ENCODE measurements at regions not wholly inside any gene's neighbourhood (a gene's known extent, or its start where the extent isn't known, plus 50 kb on each side); places are given as distances from the start of the nearest gene placed in this dataset.
"Not testable (repeated sequence)": the region's sequence is repeated elsewhere in the genome, so short reads cannot be mapped to it uniquely, and the experiment has no call there.

- ATAC-seq = no peak
- TF ChIP-seq ZC3H10 (CRISPR knock-in tag; IDR thresholded peaks at IDR 0.05) (no peak), ZFP30 (CRISPR knock-in tag; IDR thresholded peaks at IDR 0.05) (no peak), RARB (CRISPR knock-in tag; IDR thresholded peaks at IDR 0.05) (no peak)
Measured at GRCh38 chr4:126191536-126191935, 876.8 kb downstream of the FAT4 start.

- ATAC-seq = no peak
- TF ChIP-seq CREB5 (CRISPR knock-in tag; IDR thresholded peaks at IDR 0.05; ENCODE audit: low read depth) = no peak
Measured at GRCh38 chr4:126192506-126192905, 877.8 kb downstream of the FAT4 start.

DNA sequence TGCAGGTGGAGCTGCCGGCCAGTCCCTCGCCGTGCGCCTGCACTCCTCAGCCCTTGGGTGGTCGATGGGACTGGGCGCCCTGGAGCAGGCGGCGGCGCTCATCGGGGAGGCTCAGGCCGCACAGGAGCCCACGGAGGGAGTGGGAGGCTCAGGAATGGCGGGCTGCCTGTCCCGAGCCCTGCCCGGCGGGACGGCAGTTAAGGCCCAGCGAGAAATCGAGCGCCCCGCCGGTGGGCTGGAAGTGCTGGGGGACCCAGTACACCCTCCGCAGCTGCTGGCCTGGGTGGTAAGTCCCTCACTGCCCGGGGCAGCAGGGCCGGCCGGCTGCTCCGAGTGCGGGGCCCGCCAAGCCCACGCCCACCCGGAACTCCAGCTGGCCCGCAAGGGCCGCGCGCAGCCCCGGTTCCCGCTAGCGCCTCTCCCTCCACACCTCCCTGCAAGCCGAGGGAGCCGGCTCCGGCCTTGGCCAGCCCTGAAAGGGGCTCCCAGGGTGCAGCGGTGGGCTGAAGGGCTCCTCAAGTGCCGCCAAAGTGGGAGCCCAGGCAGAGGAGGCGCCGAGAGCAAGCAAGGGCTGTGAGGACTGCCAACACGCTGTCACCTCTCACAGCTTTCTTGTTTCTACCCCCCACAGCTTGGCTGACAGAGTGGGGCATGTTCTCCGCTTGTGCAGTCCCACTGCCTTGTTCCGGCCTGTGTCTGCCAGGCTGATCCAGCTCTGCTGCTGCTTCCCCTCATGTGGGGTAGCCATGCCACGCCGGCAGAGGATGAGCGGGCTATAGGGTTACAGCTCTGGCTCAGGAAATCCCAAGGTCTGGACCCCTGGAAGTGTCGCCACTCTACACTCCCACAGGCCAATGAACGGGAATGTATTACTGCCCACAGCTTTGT is 886.7 kb downstream of the FAT4 start:
- ATAC-seq = not testable (repeated sequence)

DNA sequence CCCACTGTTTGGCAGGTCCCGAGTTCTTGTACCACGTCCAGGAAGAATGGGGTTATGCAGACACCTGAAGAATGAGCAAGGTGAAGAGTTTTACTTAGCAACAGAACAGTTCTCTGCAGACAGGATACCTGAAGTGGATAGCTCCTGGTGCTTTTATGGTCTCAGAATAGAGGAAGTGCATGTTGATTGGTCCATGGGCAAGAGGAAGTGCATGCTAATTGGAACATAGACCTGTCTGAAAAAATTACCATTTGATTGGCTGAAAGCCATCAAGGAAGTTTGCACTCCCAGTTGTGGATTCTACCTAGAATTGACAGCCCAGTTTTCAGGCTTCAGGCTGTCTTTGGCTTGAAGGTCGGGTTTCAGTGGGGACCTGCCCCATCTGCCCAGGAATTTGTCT is 887.5 kb downstream of the FAT4 start:
- ATAC-seq = no peak
- TF ChIP-seq ZFP3 (CRISPR knock-in tag; IDR thresholded peaks at IDR 0.05) = no peak
- no peak for TF ChIP-seq ZNF70 (CRISPR knock-in tag; IDR thresholded peaks at IDR 0.05)
- TF ChIP-seq OSR1 (CRISPR knock-in tag; IDR thresholded peaks at IDR 0.05) = no peak
- no peak for TF ChIP-seq TCF4 (CRISPR knock-in tag; IDR thresholded peaks at IDR 0.05; ENCODE audit: borderline replicate concordance)
- no peak for TF ChIP-seq TOX (CRISPR knock-in tag; IDR thresholded peaks at IDR 0.05; ENCODE audit: borderline replicate concordance)
- no peak for TF ChIP-seq PATZ1 (CRISPR knock-in tag; IDR thresholded peaks at IDR 0.05; ENCODE audit: borderline replicate concordance)
- TF ChIP-seq SNAI2 (CRISPR knock-in tag; IDR thresholded peaks at IDR 0.05) = no peak
- no peak for TF ChIP-seq ZFP30 (CRISPR knock-in tag; IDR thresholded peaks at IDR 0.05)
- TF ChIP-seq, protein P1, sequence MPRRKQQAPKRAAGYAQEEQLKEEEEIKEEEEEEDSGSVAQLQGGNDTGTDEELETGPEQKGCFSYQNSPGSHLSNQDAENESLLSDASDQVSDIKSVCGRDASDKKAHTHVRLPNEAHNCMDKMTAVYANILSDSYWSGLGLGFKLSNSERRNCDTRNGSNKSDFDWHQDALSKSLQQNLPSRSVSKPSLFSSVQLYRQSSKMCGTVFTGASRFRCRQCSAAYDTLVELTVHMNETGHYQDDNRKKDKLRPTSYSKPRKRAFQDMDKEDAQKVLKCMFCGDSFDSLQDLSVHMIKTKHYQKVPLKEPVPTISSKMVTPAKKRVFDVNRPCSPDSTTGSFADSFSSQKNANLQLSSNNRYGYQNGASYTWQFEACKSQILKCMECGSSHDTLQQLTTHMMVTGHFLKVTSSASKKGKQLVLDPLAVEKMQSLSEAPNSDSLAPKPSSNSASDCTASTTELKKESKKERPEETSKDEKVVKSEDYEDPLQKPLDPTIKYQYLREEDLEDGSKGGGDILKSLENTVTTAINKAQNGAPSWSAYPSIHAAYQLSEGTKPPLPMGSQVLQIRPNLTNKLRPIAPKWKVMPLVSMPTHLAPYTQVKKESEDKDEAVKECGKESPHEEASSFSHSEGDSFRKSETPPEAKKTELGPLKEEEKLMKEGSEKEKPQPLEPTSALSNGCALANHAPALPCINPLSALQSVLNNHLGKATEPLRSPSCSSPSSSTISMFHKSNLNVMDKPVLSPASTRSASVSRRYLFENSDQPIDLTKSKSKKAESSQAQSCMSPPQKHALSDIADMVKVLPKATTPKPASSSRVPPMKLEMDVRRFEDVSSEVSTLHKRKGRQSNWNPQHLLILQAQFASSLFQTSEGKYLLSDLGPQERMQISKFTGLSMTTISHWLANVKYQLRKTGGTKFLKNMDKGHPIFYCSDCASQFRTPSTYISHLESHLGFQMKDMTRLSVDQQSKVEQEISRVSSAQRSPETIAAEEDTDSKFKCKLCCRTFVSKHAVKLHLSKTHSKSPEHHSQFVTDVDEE (CRISPR knock-in tag; IDR thresholded peaks at IDR 0.05) = no peak
- no peak for TF ChIP-seq RARB (CRISPR knock-in tag; IDR thresholded peaks at IDR 0.05)
- no peak for TF ChIP-seq PPARA (CRISPR knock-in tag; IDR thresholded peaks at IDR 0.05; ENCODE audit: borderline replicate concordance)

DNA sequence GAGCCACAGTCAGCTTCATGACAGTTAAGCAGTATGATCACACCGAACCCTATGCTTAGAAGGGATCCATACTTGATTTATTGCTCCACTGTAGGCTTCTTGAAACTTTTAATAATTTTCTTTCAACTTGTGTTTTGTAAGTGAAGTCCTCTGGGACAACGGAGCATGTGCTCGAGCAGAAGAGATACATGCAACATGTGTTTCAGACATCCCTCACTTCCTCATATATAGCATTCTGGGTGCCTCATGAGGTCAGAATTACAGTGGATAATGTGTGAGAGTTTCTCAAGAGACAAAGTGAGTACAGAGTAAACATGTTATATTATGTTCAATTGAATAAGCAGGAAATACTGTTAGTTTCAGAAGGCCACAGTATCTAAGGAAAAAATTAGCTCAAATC is 893.2 kb downstream of the FAT4 start:
- TF ChIP-seq ARNTL (CRISPR knock-in tag; IDR thresholded peaks at IDR 0.05; ENCODE audit: borderline replicate concordance, low read depth) (no peak), ZNF565 (CRISPR knock-in tag; conservative IDR thresholded peaks at IDR 0.05; ENCODE audit: low read depth) (no peak), PATZ1 (CRISPR knock-in tag; IDR thresholded peaks at IDR 0.05; ENCODE audit: borderline replicate concordance) (no peak), ZFP3 (CRISPR knock-in tag; IDR thresholded peaks at IDR 0.05) (no peak)
- ATAC-seq = no peak

GRCh38 chr4:126209147-126209546 is 894.4 kb downstream of the FAT4 start:
- no peak for ATAC-seq
- TF ChIP-seq, protein P2, sequence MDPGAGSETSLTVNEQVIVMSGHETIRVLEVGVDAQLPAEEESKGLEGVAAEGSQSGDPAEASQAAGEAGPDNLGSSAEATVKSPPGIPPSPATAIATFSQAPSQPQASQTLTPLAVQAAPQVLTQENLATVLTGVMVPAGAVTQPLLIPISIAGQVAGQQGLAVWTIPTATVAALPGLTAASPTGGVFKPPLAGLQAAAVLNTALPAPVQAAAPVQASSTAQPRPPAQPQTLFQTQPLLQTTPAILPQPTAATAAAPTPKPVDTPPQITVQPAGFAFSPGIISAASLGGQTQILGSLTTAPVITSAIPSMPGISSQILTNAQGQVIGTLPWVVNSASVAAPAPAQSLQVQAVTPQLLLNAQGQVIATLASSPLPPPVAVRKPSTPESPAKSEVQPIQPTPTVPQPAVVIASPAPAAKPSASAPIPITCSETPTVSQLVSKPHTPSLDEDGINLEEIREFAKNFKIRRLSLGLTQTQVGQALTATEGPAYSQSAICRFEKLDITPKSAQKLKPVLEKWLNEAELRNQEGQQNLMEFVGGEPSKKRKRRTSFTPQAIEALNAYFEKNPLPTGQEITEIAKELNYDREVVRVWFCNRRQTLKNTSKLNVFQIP (CRISPR knock-in tag; IDR thresholded peaks at IDR 0.05; ENCODE audit: borderline replicate concordance, low read depth) = no peak
